NOMO-1 treated with DMSO at 0.1 percent for 48 hours (cell line): ENCODE measurements at regions not wholly inside any gene's neighbourhood (a gene's known extent, or its start where the extent isn't known, plus 50 kb on each side); places are given as distances from the start of the nearest gene placed in this dataset.
A peak's percentile ranks its signal among the peaks of the same experiment; 100 is the strongest.

ENCODE experiments used
- DNase-seq: peaks from one replicate; lab custom pipeline; 2025; ENCODE audit not compliant: unreplicated experiment; lab: John Stamatoyannopoulos, UW

- DNase-seq: no peak
These were observed 354.8 kb upstream of the SOX5 start for GRCh38 chr12:24304285-24304684.

GRCh38 chr12:24302708-24303107 is 353.2 kb upstream of the SOX5 start:
- no peak for DNase-seq

GRCh38 chr12:24297516-24297915 is 348.0 kb upstream of the SOX5 start:
- no peak for DNase-seq

GRCh38 chr12:24293549-24293948 is 344.1 kb upstream of the SOX5 start:
- no peak for DNase-seq

GRCh38 chr12:24287963-24288362 is 338.5 kb upstream of the SOX5 start:
- no peak for DNase-seq

- DNase-seq: no peak
These were observed 336.0 kb upstream of the SOX5 start for GRCh38 chr12:24285448-24285847.

- no peak for DNase-seq
These were observed 331.9 kb upstream of the SOX5 start for GRCh38 chr12:24281341-24281740.

- peak; percentile 77 for DNase-seq
These were observed 330.8 kb upstream of the SOX5 start for GRCh38 chr12:24280056-24280842.

- no peak for DNase-seq
These were observed 329.4 kb upstream of the SOX5 start for GRCh38 chr12:24278832-24279231.

GRCh38 chr12:24270965-24271364 is 321.5 kb upstream of the SOX5 start:
- no peak for DNase-seq

GRCh38 chr12:24270464-24270863 is 321.0 kb upstream of the SOX5 start:
- no peak for DNase-seq

GRCh38 chr12:24268663-24269186 is 319.3 kb upstream of the SOX5 start:
- DNase-seq: no peak

GRCh38 chr12:24266982-24267381 is 317.5 kb upstream of the SOX5 start:
- no peak for DNase-seq

- no peak for DNase-seq
These were observed 307.2 kb upstream of the SOX5 start for GRCh38 chr12:24256684-24257083.

- DNase-seq: no peak
These were observed 306.6 kb upstream of the SOX5 start for GRCh38 chr12:24255920-24256665.

GRCh38 chr12:24252602-24253001 is 303.1 kb upstream of the SOX5 start:
- DNase-seq: no peak

- DNase-seq: no peak
These were observed 297.5 kb upstream of the SOX5 start for GRCh38 chr12:24246934-24247333.

GRCh38 chr12:24246376-24246775 is 296.9 kb upstream of the SOX5 start:
- DNase-seq: no peak

GRCh38 chr12:24244801-24245200 is 295.3 kb upstream of the SOX5 start:
- no peak for DNase-seq

- DNase-seq: no peak
These were observed 294.8 kb upstream of the SOX5 start for GRCh38 chr12:24244231-24244630.

- DNase-seq: no peak
These were observed 291.2 kb upstream of the SOX5 start for GRCh38 chr12:24240707-24241106.

- no peak for DNase-seq
These were observed 284.2 kb upstream of the SOX5 start for GRCh38 chr12:24233519-24234246.
